Testis (tissue), 2 donors: ENCODE measurements at regions not wholly inside any gene's neighbourhood (a gene's known extent, or its start where the extent isn't known, plus 50 kb on each side); places are given as distances from the start of the nearest gene placed in this dataset.

ENCODE experiments used
- DNase-seq: peaks from one replicate; pipeline ENCODE4 v3.0.0-alpha.2; 2019
- H3K27ac ChIP-seq, 2 donors: fragments of 200-600 bp; sonication (generic); one replicate each; pipeline ENCODE4 v1.5.1; 2019
- H3K27me3 ChIP-seq: fragments of 200-600 bp; sonication (generic); one replicate; pipeline ENCODE4 v1.5.1; 2019
- H3K36me3 ChIP-seq: fragments of 200-600 bp; sonication (generic); one replicate; pipeline ENCODE4 v1.5.1; 2017; ENCODE audit warnings: low read depth; ENCODE audit errors: missing control alignments
- H3K4me1 ChIP-seq: fragments of 200-600 bp; sonication (generic); one replicate; pipeline ENCODE4 v1.5.1; 2019
- H3K4me3 ChIP-seq, 2 donors: fragments of 200-600 bp; sonication (generic); one replicate each; pipeline ENCODE4 v1.5.1; 2017 to 2019
- H3K9me3 ChIP-seq: fragments of 200-600 bp; sonication (generic); one replicate; pipeline ENCODE4 v1.5.1; 2017
- CTCF ChIP-seq, 3 experiments: fragments of 450-650 bp in 2 of 3; fragments of 200-600 bp in 1 of 3; sonication (generic) in 1 of 3; IDR thresholded peaks; one replicate each; pipeline ENCODE4 v1.5.1; 2016 to 2019; ENCODE audit warnings: antibody characterized with exemption in 3 of 3, mild to moderate bottlenecking in 2 of 3, moderate library complexity in 1 of 3
- POLR2A ChIP-seq: fragments of 450-650 bp; IDR thresholded peaks from one replicate; pipeline ENCODE4 v1.6.1; 2017; ENCODE audit warnings: antibody characterized with exemption, mild to moderate bottlenecking, moderate library complexity
- WGBS, 2 donors: methylation state at CpG; one replicate each; pipeline ENCODE4 v1.1.5; 2018; 5-methylcytosine and 5-hydroxymethylcytosine counted together
- intact Hi-C: fragments of 100-400 bp; cut with DNase I; formaldehyde crosslinking; loops from one replicate; pipeline ENCODE4 v1.15.1; 2023; ENCODE audit warnings: low total_unique reads

- Histone ChIP-seq H3K9me3 (no peaks in the 10 kb centered on the region), H3K27ac (peak overlapping the region in 1 of 2 donors; percentile 71), H3K4me1 (peaks cover 35% of the 10 kb centered on the region), H3K4me3 (no peak overlapping the region), H3K36me3 (no peaks in the 10 kb centered on the region), H3K27me3 (no peaks in the 10 kb centered on the region)
- WGBS, 2 donors: 44 to 45% methylated on average over 9 of the region's 9 CpGs
- intact Hi-C loops: no loop called here
- peak; percentile 17 for DNase-seq
- TF ChIP-seq CTCF (IDR thresholded peaks at IDR 0.05): no peak
- no peak for TF ChIP-seq POLR2A
Observed at GRCh38 chr1:234961456-234962339, 166.9 kb downstream of the TOMM20 start.

GRCh38 chr1:234960722-234961455 is 167.7 kb downstream of the TOMM20 start:
- H3K4me3 ChIP-seq: no peak overlapping the region
- H3K4me1 ChIP-seq: peaks cover 35% of the 10 kb centered on the region
- no peaks in the 10 kb centered on the region for H3K36me3 ChIP-seq
- peak; percentile 18 for DNase-seq
- H3K27ac ChIP-seq: peak overlapping the region in 1 of 2 donors; percentile 71
- H3K9me3 ChIP-seq: no peaks in the 10 kb centered on the region
- H3K27me3 ChIP-seq: no peaks in the 10 kb centered on the region
- intact Hi-C loops: no loop called here
- no peak for TF ChIP-seq CTCF (IDR thresholded peaks at IDR 0.05)
- TF ChIP-seq POLR2A: no peak
- 51 to 54% methylated on average over 16 to 17 of the region's 17 CpGs for WGBS, 2 donors

GRCh38 chr1:234958706-234959657 is 169.7 kb downstream of the TOMM20 start:
- 87 to 92% methylated on average over 21 of the region's 21 CpGs for WGBS, 2 donors
- Histone ChIP-seq H3K4me1 (peaks cover 35% of the 10 kb centered on the region), H3K9me3 (no peaks in the 10 kb centered on the region), H3K27ac (no peak overlapping the region), H3K36me3 (no peaks in the 10 kb centered on the region), H3K4me3 (no peak overlapping the region), H3K27me3 (no peaks in the 10 kb centered on the region)
- TF ChIP-seq POLR2A (no peak), CTCF (IDR thresholded peaks at IDR 0.05) (no peak)
- peak; percentile 8 for DNase-seq
- intact Hi-C loops: no loop called here

GRCh38 chr1:234958066-234958705 is 170.5 kb downstream of the TOMM20 start:
- Histone ChIP-seq H3K4me3 (no peak overlapping the region), H3K9me3 (no peaks in the 10 kb centered on the region), H3K27ac (no peak overlapping the region), H3K4me1 (peaks cover 33% of the 10 kb centered on the region), H3K27me3 (no peaks in the 10 kb centered on the region), H3K36me3 (no peaks in the 10 kb centered on the region)
- TF ChIP-seq POLR2A (no peak), CTCF (IDR thresholded peaks at IDR 0.05) (no peak)
- WGBS, 2 donors: 83 to 92% methylated on average over 13 of the region's 13 CpGs
- no peak for DNase-seq
- intact Hi-C loops: no loop called here
